ENCODE measurements at regions not wholly inside any gene's neighbourhood (a gene's known extent, or its start where the extent isn't known, plus 50 kb on each side); places are given as distances from the start of the nearest gene placed in this dataset.
"Not testable (repeated sequence)": the region's sequence is repeated elsewhere in the genome, so short reads cannot be mapped to it uniquely, and the experiment has no call there.

DNA sequence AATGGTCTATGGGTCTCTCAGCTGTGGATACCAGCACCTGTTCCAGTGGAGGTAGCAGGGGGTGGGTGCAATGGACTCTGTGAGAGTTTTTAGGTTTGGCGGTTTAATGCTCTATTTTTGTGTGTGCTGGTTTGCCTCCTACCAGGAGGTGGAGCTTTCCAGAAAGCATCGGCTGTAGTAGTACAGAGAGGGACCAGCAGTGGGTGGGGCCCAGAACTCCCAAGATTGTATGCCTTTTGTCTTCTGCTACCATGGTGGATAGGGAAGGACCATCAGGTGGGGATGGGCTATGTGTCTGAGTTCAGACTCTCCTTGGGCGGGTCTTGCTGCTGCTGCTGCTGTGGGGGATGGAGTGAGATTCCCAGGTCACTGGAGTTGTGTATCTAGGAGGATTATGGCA lies 557.2 kb upstream of the GRID2 start:
- H3K36me3 Mint-ChIP-seq: peaks cover 0 to 2% (median 0%) of the 10 kb centered on the region in 3 donors
- H3K4me3 Mint-ChIP-seq: no peak overlapping the region
- H3K27me3 Mint-ChIP-seq: no peaks in the 10 kb centered on the region
- no peak overlapping the region for H3K27ac Mint-ChIP-seq
- no peaks in the 10 kb centered on the region for H3K9me3 ChIP-seq (ENCODE audit: low read length)
- ChIA-PET CTCF (no interaction called here), POLR2A (no interaction called here)
- H3K27ac ChIP-seq (ENCODE audit: low read depth, low read length): no peak overlapping the region
- no peaks in the 10 kb centered on the region for H3K4me1 ChIP-seq (ENCODE audit: insufficient read depth, low read length)
- H3K4me3 ChIP-seq (ENCODE audit: low read length): no peak overlapping the region
- H3K27me3 ChIP-seq (ENCODE audit: insufficient read depth, low read length, poor library complexity, severe bottlenecking): no peaks in the 10 kb centered on the region
- DNase-seq: no peak
- H3K9me3 Mint-ChIP-seq: peaks cover 5 to 20% (median 11%) of the 10 kb centered on the region in 5 donors
- H3K4me1 Mint-ChIP-seq: no peaks in the 10 kb centered on the region
- H3K36me3 ChIP-seq (ENCODE audit: insufficient read depth, low read length): no peaks in the 10 kb centered on the region

DNA sequence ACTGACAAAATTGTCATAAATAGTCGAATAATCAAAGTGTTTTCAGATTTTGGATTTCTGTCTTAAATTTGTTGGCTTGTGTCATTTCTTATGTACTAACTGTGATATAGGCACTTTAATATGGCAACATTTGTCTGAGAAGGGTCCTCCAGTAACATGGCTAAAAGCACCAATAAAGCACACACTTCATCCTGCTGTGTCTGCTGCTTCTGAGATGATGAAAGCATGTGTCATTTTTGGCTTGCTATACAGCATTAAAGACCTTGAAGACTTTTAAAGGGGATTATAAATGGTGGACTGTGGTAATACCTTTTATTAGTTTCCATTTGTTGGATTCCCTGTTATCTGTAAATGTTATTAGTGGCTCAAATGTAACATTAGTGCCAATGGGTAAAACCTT lies 551.8 kb upstream of the GRID2 start:
- no peaks in the 10 kb centered on the region for H3K36me3 ChIP-seq (ENCODE audit: insufficient read depth, low read length)
- CTCF ChIA-PET: no interaction called here
- no peak overlapping the region for H3K4me3 ChIP-seq (ENCODE audit: low read length)
- Mint-ChIP-seq H3K27ac (no peak overlapping the region), H3K4me1 (no peaks in the 10 kb centered on the region), H3K36me3 (peaks cover 0 to 2% (median 0%) of the 10 kb centered on the region in 3 donors), H3K27me3 (no peaks in the 10 kb centered on the region), H3K9me3 (peaks cover 2 to 14% (median 5%) of the 10 kb centered on the region in 5 donors), H3K4me3 (no peak overlapping the region)
- POLR2A ChIA-PET: no interaction called here
- H3K4me1 ChIP-seq (ENCODE audit: insufficient read depth, low read length): no peaks in the 10 kb centered on the region
- H3K9me3 ChIP-seq (ENCODE audit: low read length): no peaks in the 10 kb centered on the region
- no peak overlapping the region for H3K27ac ChIP-seq (ENCODE audit: low read depth, low read length)
- DNase-seq: no peak
- no peaks in the 10 kb centered on the region for H3K27me3 ChIP-seq (ENCODE audit: insufficient read depth, low read length, poor library complexity, severe bottlenecking)

- Histone ChIP-seq H3K27me3 (ENCODE audit: insufficient read depth, low read length, poor library complexity, severe bottlenecking) (no peaks in the 10 kb centered on the region), H3K4me3 (ENCODE audit: low read length) (no peak overlapping the region), H3K36me3 (ENCODE audit: insufficient read depth, low read length) (no peaks in the 10 kb centered on the region), H3K27ac (ENCODE audit: low read depth, low read length) (no peak overlapping the region), H3K4me1 (ENCODE audit: insufficient read depth, low read length) (no peaks in the 10 kb centered on the region), H3K9me3 (ENCODE audit: low read length) (no peaks in the 10 kb centered on the region)
- Mint-ChIP-seq H3K27me3 (no peaks in the 10 kb centered on the region), H3K27ac (no peak overlapping the region), H3K36me3 (peaks cover 0 to 2% (median 0%) of the 10 kb centered on the region in 3 donors), H3K4me1 (no peaks in the 10 kb centered on the region), H3K4me3 (no peak overlapping the region), H3K9me3 (peaks cover 2 to 25% (median 7%) of the 10 kb centered on the region in 5 donors)
- CTCF ChIA-PET: no interaction called here
- POLR2A ChIA-PET: no interaction called here
- no peak for DNase-seq
Observed at GRCh38 chr4:91754716-91755115, 549.0 kb upstream of the GRID2 start.

DNA sequence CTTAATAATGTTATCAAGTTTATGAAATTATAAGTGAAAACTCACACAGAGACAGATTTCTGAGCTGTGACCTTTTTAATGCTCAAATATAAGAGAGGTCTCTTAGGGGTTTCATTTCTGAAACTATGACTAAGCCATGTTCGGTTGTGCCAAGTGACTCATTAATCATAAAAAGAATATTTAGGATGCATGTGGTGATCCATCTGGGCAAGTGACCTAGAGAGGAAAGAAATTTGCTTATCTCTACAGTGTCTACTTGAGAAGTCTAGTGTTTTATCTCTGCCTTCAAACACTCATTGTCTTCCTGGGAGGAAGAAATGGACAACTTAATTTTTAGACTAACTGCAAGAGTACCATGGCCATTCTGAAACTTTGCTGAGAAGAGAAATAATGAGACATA lies 545.3 kb upstream of the GRID2 start:
- peaks cover 0 to 29% (median 2%) of the 10 kb centered on the region in 5 donors for H3K9me3 Mint-ChIP-seq
- Histone ChIP-seq H3K27ac (ENCODE audit: low read depth, low read length) (no peak overlapping the region), H3K4me1 (ENCODE audit: insufficient read depth, low read length) (no peaks in the 10 kb centered on the region), H3K27me3 (ENCODE audit: insufficient read depth, low read length, poor library complexity, severe bottlenecking) (no peaks in the 10 kb centered on the region), H3K4me3 (ENCODE audit: low read length) (no peak overlapping the region), H3K9me3 (ENCODE audit: low read length) (no peaks in the 10 kb centered on the region), H3K36me3 (ENCODE audit: insufficient read depth, low read length) (no peaks in the 10 kb centered on the region)
- CTCF ChIA-PET: no interaction called here
- POLR2A ChIA-PET: no interaction called here
- H3K27me3 Mint-ChIP-seq: no peaks in the 10 kb centered on the region
- no peak for DNase-seq
- no peak overlapping the region for H3K4me3 Mint-ChIP-seq
- H3K4me1 Mint-ChIP-seq: no peaks in the 10 kb centered on the region
- H3K36me3 Mint-ChIP-seq: no peaks in the 10 kb centered on the region
- no peak overlapping the region for H3K27ac Mint-ChIP-seq

GRCh38 chr4:91764085-91764484 lies 539.7 kb upstream of the GRID2 start:
- Mint-ChIP-seq H3K27me3 (no peaks in the 10 kb centered on the region), H3K27ac (no peak overlapping the region), H3K36me3 (no peaks in the 10 kb centered on the region), H3K4me3 (no peak overlapping the region), H3K9me3 (peaks cover 0 to 36% (median 6%) of the 10 kb centered on the region in 5 donors), H3K4me1 (no peaks in the 10 kb centered on the region)
- H3K4me3 ChIP-seq (ENCODE audit: low read length): no peak overlapping the region
- no peak for DNase-seq
- H3K4me1 ChIP-seq (ENCODE audit: insufficient read depth, low read length): no peaks in the 10 kb centered on the region
- H3K9me3 ChIP-seq (ENCODE audit: low read length): no peaks in the 10 kb centered on the region
- no peaks in the 10 kb centered on the region for H3K27me3 ChIP-seq (ENCODE audit: insufficient read depth, low read length, poor library complexity, severe bottlenecking)
- no peaks in the 10 kb centered on the region for H3K36me3 ChIP-seq (ENCODE audit: insufficient read depth, low read length)
- H3K27ac ChIP-seq (ENCODE audit: low read depth, low read length): no peak overlapping the region
- CTCF ChIA-PET: no interaction called here
- POLR2A ChIA-PET: no interaction called here

DNA sequence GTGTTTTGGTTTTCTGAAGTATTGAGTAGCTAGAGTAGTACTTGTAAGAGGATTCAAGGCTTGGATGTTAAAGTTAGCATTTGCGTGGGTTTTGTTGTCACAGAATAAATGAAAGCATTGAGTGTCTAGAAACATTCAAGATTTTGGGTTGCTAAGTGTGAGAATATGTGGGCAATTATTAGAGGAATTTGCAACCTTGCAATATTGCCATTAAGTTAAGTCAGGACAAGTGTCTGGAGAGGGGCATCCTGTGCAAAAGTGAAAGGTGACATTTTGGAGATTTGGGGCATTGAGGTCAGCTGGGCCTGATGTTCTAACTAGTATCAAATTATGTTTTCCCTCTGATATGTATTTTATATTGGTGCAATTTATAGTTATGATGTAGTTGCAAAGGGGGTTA lies 533.9 kb upstream of the GRID2 start:
- Histone ChIP-seq H3K36me3 (ENCODE audit: insufficient read depth, low read length) (no peaks in the 10 kb centered on the region), H3K9me3 (ENCODE audit: low read length) (no peaks in the 10 kb centered on the region), H3K27ac (ENCODE audit: low read depth, low read length) (no peak overlapping the region), H3K27me3 (ENCODE audit: insufficient read depth, low read length, poor library complexity, severe bottlenecking) (no peaks in the 10 kb centered on the region), H3K4me1 (ENCODE audit: insufficient read depth, low read length) (no peaks in the 10 kb centered on the region), H3K4me3 (ENCODE audit: low read length) (no peak overlapping the region)
- Mint-ChIP-seq H3K27ac (no peak overlapping the region), H3K4me3 (no peak overlapping the region), H3K27me3 (no peaks in the 10 kb centered on the region), H3K4me1 (no peaks in the 10 kb centered on the region), H3K36me3 (no peaks in the 10 kb centered on the region), H3K9me3 (peaks cover 10 to 32% (median 15%) of the 10 kb centered on the region in 5 donors)
- ChIA-PET POLR2A (no interaction called here), CTCF (no interaction called here)
- no peak for DNase-seq

- DNase-seq; H3K9me3 ChIP-seq (ENCODE audit: low read length); H3K4me3 ChIP-seq (ENCODE audit: low read length); H3K27me3 Mint-ChIP-seq; H3K27ac ChIP-seq (ENCODE audit: low read depth, low read length); H3K36me3 ChIP-seq (ENCODE audit: insufficient read depth, low read length); CTCF ChIA-PET; POLR2A ChIA-PET; H3K4me3 Mint-ChIP-seq; H3K9me3 Mint-ChIP-seq; H3K4me1 Mint-ChIP-seq; H3K27ac Mint-ChIP-seq; H3K4me1 ChIP-seq (ENCODE audit: insufficient read depth, low read length); H3K36me3 Mint-ChIP-seq; H3K27me3 ChIP-seq (ENCODE audit: insufficient read depth, low read length, poor library complexity, severe bottlenecking): not testable (repeated sequence)
Observed at GRCh38 chr4:91791631-91792030, 512.1 kb upstream of the GRID2 start.

- Histone ChIP-seq H3K4me1 (ENCODE audit: insufficient read depth, low read length) (no peaks in the 10 kb centered on the region), H3K27ac (ENCODE audit: low read depth, low read length) (no peak overlapping the region), H3K36me3 (ENCODE audit: insufficient read depth, low read length) (no peaks in the 10 kb centered on the region), H3K4me3 (ENCODE audit: low read length) (no peak overlapping the region), H3K27me3 (ENCODE audit: insufficient read depth, low read length, poor library complexity, severe bottlenecking) (no peaks in the 10 kb centered on the region), H3K9me3 (ENCODE audit: low read length) (no peaks in the 10 kb centered on the region)
- Mint-ChIP-seq H3K4me1 (no peaks in the 10 kb centered on the region), H3K27ac (no peak overlapping the region), H3K27me3 (no peaks in the 10 kb centered on the region), H3K4me3 (no peak overlapping the region), H3K36me3 (no peaks in the 10 kb centered on the region), H3K9me3 (peaks cover 0 to 22% (median 6%) of the 10 kb centered on the region in 5 donors)
- POLR2A ChIA-PET: no interaction called here
- CTCF ChIA-PET: no interaction called here
- DNase-seq: no peak
Observed at GRCh38 chr4:91795947-91796346, 507.8 kb upstream of the GRID2 start.

- Mint-ChIP-seq H3K9me3 (peaks cover 2 to 30% (median 6%) of the 10 kb centered on the region in 5 donors), H3K27me3 (no peaks in the 10 kb centered on the region), H3K4me1 (no peaks in the 10 kb centered on the region), H3K27ac (no peak overlapping the region), H3K4me3 (no peak overlapping the region), H3K36me3 (no peaks in the 10 kb centered on the region)
- ChIA-PET POLR2A (no interaction called here), CTCF (no interaction called here)
- H3K27ac ChIP-seq (ENCODE audit: low read depth, low read length): no peak overlapping the region
- H3K36me3 ChIP-seq (ENCODE audit: insufficient read depth, low read length): no peaks in the 10 kb centered on the region
- H3K9me3 ChIP-seq (ENCODE audit: low read length): no peaks in the 10 kb centered on the region
- DNase-seq: no peak
- H3K4me3 ChIP-seq (ENCODE audit: low read length): no peak overlapping the region
- H3K27me3 ChIP-seq (ENCODE audit: insufficient read depth, low read length, poor library complexity, severe bottlenecking): no peaks in the 10 kb centered on the region
- no peaks in the 10 kb centered on the region for H3K4me1 ChIP-seq (ENCODE audit: insufficient read depth, low read length)
Observed at GRCh38 chr4:91812319-91812718, 491.4 kb upstream of the GRID2 start.

All from CD8-positive, alpha-beta memory T cell (primary cell).